ENCODE measurements at regions not wholly inside any gene's neighbourhood (a gene's known extent, or its start where the extent isn't known, plus 50 kb on each side); places are given as distances from the start of the nearest gene placed in this dataset.

DNA sequence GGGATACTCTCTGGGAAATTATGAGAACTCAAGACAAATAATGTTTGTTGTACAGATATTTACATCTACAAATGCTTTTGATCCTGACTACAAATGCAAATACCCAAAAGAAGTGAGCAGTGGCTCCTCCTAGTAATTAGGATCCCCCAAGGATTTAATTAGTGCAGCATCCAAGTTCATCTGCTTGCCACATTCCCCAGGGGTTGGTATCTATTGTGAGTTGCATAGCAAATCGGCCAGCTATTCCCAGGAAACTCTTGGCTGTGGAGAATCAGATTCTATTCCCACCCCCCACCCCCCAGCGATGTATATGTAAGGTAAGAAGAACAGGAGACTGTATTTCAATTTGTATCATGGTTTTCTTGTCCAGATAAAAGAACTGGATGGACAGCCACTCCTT is 725.1 kb upstream of the CDH7 start:
- DNase-seq (ENCODE audit: low spot score in 2 of 2) (no peak), FAIRE-seq (no peak)

- no peak for FAIRE-seq
These were observed 729.8 kb upstream of the CDH7 start for GRCh38 chr18:65021021-65021420.

GRCh38 chr18:65018184-65018583 is 732.6 kb upstream of the CDH7 start:
- no peak for FAIRE-seq

More at GRCh38 chr18:65021021-65021420, 729.8 kb upstream of the CDH7 start:
- no peak for DNase-seq (ENCODE audit: low spot score in 2 of 2)

DNA sequence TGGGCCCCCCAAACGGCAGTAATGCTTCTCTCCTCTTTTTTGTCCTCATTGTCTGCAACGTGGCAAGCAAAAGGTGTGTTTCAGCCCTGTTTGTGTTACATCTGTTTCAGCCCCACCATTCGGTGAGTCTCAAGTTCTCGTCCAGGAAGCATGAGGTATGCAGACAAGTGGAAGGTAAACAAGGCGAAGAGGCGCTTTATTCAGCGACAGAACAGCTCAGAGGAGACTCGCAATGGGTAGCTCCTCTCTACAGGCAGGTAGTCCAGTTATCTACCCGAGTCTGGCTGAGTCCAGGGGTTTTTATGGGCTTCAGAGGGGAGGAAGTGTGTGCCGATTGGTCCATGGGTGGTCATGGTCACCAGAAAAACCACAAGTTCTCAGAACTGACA is 733.4 kb upstream of the CDH7 start:
- FAIRE-seq (no peak), DNase-seq (ENCODE audit: low spot score in 2 of 2) (no peak)

More at GRCh38 chr18:65018184-65018583, 732.6 kb upstream of the CDH7 start:
- DNase-seq (ENCODE audit: low spot score in 2 of 2), result no peak

- DNase-seq (ENCODE audit: low spot score in 2 of 2) (no peak), FAIRE-seq (no peak)
These were observed 734.0 kb upstream of the CDH7 start for GRCh38 chr18:65016631-65017371.

- no peak for DNase-seq (ENCODE audit: low spot score in 2 of 2)
- no peak for FAIRE-seq
These were observed 756.4 kb upstream of the CDH7 start for GRCh38 chr18:64994370-64994769.

- FAIRE-seq, result no peak
- DNase-seq (ENCODE audit: low spot score in 2 of 2), result no peak
These were observed 757.1 kb upstream of the CDH7 start for GRCh38 chr18:64993695-64994094.

DNA sequence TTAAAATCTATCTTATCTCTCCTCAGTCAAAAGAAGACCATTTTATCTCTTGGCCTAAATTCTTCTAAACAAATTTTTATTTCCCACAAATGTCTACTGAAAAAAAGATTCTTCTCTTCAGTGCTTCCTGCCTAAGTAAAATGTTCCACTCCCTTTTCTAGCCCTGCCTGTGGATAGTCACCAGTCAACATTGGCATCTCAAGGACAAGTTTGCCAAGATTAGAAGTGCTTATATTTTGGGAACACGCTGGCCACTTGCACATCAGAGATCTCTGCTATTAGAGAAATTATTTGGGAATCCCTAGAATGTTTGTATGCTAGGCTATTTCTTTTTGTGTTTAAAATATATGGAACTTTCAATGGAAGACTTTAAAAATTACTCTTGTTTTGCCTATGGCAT is 758.2 kb upstream of the CDH7 start:
- FAIRE-seq, result no peak

GRCh38 chr18:64991102-64991501 is 759.7 kb upstream of the CDH7 start:
- DNase-seq (ENCODE audit: low spot score in 2 of 2) (no peak), FAIRE-seq (no peak)

More for the DNA sequence above, 758.2 kb upstream of the CDH7 start:
- no peak for DNase-seq (ENCODE audit: low spot score in 2 of 2)

GRCh38 chr18:64986906-64987495 is 763.8 kb upstream of the CDH7 start:
- no peak for DNase-seq (ENCODE audit: low spot score in 2 of 2)
- FAIRE-seq, result no peak

DNA sequence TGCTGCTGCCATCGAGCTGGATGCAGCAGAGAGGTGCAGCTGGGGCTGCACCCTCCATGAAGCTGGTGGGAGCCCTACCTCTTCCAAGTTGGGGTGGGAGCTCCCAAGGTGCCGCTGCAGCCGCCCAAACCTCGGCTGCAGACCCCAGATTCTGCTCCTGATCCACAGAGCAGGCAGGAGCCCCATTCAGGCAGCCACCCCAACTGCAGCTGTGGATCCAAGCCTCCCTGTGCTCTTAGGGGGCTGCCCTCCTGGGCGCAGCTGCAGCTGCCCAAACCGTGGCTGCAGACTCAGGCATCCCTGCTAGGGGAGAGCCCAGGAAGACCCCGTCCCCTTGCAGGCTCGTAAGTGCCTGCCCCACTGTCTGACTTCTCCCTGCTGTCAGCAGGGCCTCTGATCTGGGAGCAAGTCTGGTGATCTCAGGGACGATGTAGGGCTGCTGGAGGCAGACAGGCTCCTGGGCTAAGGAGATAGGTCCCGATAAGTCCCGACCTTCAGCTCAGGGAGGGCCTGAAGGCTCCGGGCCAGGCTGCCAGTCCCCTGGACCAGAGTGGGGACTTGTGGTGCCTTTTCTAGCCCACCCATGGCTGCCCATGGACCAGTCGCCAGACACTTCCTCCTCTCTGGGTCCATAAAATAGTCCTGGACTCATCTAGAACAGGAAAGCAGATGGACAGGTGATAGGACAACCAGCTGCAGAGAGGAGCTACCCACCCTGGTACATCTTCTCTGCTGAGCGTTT is 767.1 kb upstream of the CDH7 start:
- no peak for FAIRE-seq
- no peak for DNase-seq (ENCODE audit: low spot score in 2 of 2)

- FAIRE-seq, result no peak
- DNase-seq (ENCODE audit: low spot score in 2 of 2), result no peak
These were observed 768.3 kb upstream of the CDH7 start for GRCh38 chr18:64982414-64983055.

- no peak for DNase-seq (ENCODE audit: low spot score in 2 of 2)
- FAIRE-seq, result no peak
These were observed 768.9 kb upstream of the CDH7 start for GRCh38 chr18:64981915-64982314.

DNA sequence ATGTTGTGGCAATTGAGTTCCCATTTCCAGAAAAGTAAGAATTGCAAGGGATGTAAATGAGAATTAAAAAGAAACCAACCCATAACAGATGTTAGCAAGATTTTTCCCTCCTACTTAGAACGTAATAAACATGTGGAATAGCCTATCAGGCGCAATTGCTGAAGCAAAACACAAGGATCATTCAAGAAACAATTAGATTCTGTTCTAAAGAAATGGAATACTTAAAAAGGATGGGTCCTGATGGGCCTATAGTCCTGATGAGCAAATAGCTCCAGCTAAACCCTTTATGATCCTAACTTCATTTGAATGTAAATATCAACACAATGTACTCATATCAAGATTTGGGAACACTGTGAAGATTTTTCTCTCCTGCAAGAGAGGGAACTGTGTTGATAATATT is 771.0 kb upstream of the CDH7 start:
- DNase-seq (ENCODE audit: low spot score in 2 of 2), result no peak
- no peak for FAIRE-seq

- DNase-seq (ENCODE audit: low spot score in 2 of 2), result no peak
- FAIRE-seq, result no peak
These were observed 776.3 kb upstream of the CDH7 start for GRCh38 chr18:64974391-64975125.

- no peak for FAIRE-seq
These were observed 778.3 kb upstream of the CDH7 start for GRCh38 chr18:64972545-64972944.

DNA sequence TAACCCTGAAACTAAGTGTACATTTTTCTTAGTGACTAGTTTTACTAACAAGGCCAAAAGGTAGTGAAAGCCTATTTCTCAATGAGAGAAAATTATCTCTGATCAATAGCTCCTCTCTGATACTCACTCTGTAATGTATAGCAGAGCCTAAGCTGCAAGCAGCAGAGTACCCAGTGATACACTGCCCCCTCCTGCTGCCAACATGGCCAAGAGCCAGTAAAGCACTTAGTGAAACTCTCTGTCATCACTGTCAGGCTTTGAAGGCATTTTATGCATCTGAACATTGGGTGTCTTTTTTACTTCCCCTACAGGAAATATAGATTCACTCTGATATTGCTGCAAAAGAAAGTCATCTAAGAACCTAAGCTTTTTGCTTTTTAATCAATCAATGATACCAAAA is 784.1 kb upstream of the CDH7 start:
- FAIRE-seq (no peak), DNase-seq (ENCODE audit: low spot score in 2 of 2) (no peak)

More at GRCh38 chr18:64972545-64972944, 778.3 kb upstream of the CDH7 start:
- DNase-seq (ENCODE audit: low spot score in 2 of 2), result no peak

GRCh38 chr18:64956465-64956864 is 794.3 kb upstream of the CDH7 start:
- DNase-seq (ENCODE audit: low spot score in 2 of 2), result no peak
- FAIRE-seq, result no peak

GRCh38 chr18:64949885-64950284 is 800.9 kb upstream of the CDH7 start:
- no peak for FAIRE-seq
- no peak for DNase-seq (ENCODE audit: low spot score in 2 of 2)

DNA sequence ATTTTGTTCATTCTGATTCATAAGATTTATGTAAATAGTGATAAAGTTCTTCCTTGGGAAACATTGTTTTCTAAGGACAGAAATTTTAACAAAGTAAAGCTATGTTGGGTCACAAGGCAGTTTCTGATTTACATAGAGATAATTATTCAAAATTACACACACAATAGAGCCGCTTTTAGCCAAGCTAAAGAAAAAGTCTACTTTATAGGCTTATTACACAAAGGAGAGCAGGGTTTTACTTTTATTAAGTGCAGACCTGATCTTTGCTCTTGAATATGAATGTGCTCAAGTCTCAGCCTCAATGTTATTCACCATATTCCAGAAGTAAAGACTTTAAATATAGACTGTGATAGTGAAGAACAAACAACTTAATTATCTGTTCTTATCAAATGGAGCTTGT is 787.8 kb upstream of the LINC00305 start:
- no peak for FAIRE-seq
- DNase-seq (ENCODE audit: low spot score in 2 of 2), result no peak
